Endometrium (tissue), 2 donors: ENCODE measurements at regions not wholly inside any gene's neighbourhood (a gene's known extent, or its start where the extent isn't known, plus 50 kb on each side); places are given as distances from the start of the nearest gene placed in this dataset.
"Not testable (repeated sequence)": the region's sequence is repeated elsewhere in the genome, so short reads cannot be mapped to it uniquely, and the experiment has no call there.

Experiments used
- FAIRE-seq: peaks from 2 replicates; lab custom pipeline; 2012; peaks lifted over from hg19 to GRCh38; lab: Jason Lieb, UNC
- donor health status: control.
- donor health status: control.

- no peak for FAIRE-seq
Measured at GRCh38 chr5:12876541-12877298, 972.5 kb upstream of the CTNND2 start.

DNA sequence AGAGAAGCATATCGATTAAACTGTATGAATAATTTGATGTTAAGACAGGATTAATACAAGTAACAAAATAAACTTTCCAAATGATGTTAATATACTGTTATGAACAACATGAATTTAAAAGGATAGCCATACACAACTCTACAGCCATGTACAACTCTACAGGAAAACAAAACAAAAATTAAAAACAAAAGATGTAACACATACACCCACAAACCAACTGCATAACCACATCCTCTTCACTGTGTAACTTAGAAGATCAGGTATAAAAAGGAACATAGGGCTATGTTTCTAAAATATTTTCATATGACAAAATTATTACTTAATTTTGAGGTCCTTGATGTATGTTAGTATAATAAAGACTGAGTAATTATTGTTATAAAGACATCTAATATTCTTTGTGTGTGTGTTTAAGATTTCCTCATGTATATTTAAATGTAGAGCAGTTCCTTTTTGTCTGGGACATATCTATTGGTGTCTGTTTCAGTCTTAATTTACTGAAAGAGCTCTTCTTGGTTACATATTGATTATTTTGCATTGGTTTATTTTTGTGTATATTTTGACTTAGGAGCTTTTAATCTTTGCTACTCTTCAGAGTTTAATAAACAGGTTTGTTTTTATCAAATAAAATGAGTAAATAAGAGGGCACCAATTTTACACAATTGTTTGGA is 966.8 kb upstream of the CTNND2 start:
- FAIRE-seq, result no peak

- no peak for FAIRE-seq
Measured at GRCh38 chr5:12865529-12865928, 961.3 kb upstream of the CTNND2 start.

DNA sequence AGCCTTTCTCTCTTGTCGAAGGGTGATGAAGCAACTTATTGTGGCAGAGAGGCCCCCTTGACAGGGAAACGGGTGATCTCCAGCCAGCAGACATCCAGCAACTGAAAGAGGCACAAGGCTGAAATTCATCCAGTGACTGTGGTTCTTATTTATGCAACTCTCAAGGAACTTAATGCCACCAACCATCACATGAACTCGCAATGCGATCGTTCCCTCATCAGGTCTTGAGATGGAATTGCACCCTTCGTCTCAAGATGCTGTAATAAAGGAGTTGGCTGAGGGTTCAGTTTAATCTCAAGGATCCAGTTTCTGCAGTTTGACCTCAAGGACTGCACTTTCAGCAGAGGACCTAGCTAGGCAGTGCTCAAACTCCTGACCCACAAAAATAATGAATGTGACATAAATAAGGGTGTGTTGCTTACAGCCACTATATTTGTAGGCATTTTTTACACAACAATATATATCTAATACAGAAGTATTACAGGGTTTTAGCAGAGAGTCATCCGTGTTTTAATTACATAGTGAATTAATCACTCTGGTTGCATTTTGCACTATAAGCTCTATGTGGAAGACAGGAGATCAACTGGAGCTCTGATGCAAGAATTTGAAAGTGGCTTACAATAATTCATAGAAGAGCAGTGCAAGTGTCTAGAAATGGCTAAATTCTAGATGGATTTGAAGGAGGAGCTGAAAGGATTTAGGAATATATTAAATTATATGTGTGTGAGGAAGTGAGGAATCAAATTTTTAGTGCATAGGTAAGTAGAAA is 957.8 kb upstream of the CTNND2 start:
- no peak for FAIRE-seq

- FAIRE-seq, result not testable (repeated sequence)
Measured at GRCh38 chr5:12856105-12856504, 951.9 kb upstream of the CTNND2 start.

- FAIRE-seq, result no peak
Measured at GRCh38 chr5:12854386-12854785, 950.1 kb upstream of the CTNND2 start.

DNA sequence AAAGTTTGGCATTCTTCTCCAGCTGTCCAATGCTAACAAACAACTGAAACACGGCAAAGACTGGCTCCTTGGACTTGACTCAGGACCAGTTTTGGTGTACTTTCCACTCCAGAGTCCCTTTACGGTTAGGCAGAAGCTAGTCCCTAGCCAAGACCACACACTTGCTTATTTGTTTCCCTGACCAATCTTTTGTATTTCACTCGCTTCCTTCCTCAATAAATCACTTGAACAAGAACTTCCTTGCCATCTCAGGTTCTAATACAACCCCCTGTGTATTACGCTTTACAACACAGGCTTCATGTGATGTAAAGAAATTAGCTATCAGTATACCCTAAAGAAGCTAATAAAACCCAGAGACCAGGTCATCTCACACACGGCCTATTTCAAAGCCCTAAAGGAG is 947.5 kb upstream of the CTNND2 start:
- no peak for FAIRE-seq

DNA sequence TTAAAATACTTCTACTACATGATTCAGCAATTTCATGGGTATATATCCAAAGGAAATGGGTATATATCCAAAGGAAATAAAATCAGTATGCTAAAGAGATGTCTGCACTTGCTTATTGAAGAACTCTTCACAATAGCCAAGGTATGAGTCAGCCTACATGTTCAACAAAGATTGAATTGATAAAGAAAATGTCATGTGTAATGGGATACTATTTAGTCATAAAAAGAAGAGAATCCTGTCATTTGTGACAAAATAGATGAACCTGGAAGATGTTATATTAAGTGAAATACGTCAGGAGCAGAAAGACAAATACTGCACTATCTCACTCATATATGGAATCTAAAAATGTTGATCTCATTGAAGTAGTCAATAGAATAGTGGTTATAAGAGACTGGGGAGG is 944.5 kb upstream of the CTNND2 start:
- no peak for FAIRE-seq

GRCh38 chr5:12845549-12846159 is 941.4 kb upstream of the CTNND2 start:
- no peak for FAIRE-seq

DNA sequence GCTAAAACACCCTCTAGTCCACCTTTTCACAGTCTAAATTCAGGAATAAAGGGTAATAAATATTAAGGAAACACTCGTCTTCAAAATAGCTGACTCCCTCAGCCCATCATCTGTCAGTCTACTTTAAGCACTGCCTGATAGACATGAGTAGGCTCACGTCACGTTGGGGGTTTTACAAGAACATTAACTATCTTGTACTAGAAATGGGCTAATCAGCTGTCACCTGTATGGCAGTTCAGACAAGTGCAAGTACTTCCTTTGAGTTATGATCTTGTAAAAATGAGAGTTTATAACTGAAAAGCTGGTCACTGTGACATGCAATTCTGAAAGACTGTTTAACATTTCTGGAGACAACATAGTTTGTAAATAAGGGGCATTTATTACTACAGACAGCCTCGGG is 936.7 kb upstream of the CTNND2 start:
- FAIRE-seq, result no peak

GRCh38 chr5:12837592-12837991 is 933.3 kb upstream of the CTNND2 start:
- no peak for FAIRE-seq

- FAIRE-seq, result no peak
Measured at GRCh38 chr5:12825163-12825562, 920.9 kb upstream of the CTNND2 start.

GRCh38 chr5:12805165-12805698 is 901.0 kb upstream of the CTNND2 start:
- no peak for FAIRE-seq

DNA sequence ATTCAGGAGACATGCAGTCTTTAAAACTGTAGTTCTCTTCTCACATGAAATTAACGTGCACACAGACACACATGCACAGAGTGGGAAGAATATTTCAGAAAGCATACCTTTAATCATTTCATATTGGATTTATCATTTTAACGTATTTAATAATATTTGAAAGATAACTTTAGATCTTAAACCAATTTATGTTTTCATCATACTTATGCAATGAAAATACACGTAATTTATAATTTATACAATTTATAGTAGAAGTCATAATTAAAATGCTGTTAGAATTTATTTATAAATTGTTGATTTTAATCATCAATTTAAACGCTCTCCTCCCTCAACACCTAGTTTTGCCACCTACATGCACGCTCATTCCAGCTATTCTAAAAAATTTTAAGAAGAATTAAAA is 894.9 kb upstream of the CTNND2 start:
- no peak for FAIRE-seq

- FAIRE-seq, result no peak
Measured at GRCh38 chr5:12795333-12795663, 891.1 kb upstream of the CTNND2 start.

DNA sequence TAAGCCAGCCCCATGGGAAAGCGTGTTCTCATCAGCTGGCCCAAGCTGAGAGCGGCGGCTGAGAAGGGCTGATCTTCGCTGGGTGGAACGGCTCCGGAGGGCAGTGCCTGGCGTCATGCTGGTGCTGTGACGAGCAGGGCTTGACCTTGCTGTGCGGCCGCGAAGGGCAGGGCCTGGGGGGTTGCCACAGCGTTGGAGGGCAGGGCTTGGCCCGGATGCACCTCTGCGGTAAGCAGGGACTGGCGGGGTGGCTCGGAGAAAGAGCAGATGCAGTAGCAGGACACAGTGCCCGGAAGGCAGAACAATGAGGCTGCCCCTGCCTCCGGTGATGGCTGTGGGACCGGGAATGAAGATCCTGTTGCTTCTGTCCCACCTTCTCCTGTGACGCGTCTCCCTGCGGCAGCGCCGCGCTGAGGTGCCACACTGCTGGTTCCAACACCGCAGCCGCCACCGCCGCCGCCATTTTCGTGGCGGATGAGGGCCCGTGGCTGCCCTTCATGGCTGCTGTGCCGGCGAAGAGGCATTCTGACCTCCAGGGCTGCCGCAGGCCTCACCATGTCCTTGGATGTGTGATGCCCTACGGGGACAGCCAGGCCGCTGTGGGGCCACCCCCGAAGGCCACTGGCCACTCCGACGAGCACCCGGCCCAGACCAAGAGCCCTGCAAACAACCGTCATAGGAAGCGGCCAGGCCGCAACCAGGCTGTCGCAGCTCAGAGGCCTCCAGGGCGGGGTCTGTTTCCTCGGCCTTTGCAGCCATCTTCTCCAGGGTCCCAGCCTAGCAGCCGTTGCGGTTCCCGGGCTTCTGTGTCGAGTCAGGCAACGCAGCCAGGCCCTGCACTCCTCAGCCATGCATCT is 890.5 kb upstream of the CTNND2 start:
- FAIRE-seq, result no peak

DNA sequence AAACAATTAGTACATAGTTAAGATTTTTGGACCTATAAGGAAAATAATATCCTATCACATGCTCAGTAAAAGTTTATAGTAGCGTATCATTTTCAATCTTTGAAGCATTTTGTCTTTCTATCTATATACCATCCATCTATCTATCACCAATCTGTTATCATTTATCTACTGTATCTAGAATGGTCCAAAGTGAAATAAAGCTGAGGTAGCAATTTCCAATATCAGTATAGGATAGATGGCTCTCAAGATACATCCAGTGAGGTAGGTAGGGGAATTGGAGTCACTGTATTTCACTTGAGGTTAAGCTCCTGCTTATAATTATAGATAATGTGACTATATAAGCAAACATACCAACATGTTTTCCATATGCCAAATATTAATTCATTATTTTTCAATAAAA is 889.1 kb upstream of the CTNND2 start:
- FAIRE-seq, result no peak

- FAIRE-seq, result no peak
Measured at GRCh38 chr5:12780536-12780935, 876.3 kb upstream of the CTNND2 start.

DNA sequence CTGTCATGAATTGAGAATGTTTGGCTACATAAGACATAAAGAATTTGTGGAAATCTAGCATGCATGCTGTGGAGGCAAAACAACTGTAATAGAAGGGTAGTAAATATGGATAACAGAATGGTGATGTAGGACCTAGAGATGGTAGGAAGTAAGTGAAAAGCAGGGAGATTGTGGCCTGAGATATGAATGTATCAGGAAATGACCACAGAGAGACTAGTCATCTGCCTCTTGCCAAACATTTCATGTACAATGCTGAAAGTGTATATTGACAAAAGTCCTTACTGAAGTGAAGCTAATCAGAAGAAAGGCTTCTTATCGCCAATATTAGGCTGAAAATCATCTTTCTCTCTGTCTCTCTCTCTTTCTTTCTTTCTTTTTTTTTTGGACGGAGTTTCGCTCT is 873.1 kb upstream of the CTNND2 start:
- FAIRE-seq, result no peak

DNA sequence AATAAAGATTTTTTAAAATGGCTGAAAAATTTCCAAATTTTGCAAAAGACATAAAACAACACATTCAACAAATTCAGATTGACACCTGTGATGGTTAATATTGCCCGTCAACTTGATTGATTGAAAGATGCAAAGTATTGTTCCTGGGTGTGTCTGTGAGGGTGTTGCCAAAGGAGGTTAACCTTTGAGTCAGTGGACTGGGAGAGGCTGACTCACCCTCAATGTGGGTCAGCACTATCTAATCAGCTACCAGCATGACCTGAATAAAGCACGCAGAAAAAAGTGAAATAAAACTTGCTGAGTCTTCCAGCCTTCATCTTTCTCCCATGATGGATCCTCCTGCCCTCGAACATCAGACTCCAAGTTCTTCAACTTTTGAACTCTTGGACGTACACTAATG is 868.0 kb upstream of the CTNND2 start:
- FAIRE-seq, result no peak

GRCh38 chr5:12759377-12759776 is 855.1 kb upstream of the CTNND2 start:
- no peak for FAIRE-seq

DNA sequence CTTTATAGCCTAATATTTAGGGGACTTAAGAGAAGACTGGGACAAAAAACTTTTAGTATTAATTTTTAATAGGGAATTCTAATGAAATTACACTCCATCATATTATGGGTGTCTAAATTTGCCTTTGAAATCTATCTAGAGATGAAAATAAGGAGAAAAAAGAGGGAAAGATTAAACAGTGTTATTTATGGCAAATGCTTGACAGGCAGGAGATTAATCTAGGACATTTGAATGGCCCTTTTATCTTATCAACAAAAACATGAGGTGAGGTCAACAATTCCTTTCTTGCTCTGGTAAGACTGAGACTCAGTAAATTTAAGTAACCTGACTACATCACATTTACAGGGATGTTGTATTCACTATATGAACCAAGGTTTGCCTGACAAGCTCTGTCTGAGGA is 852.8 kb upstream of the CTNND2 start:
- FAIRE-seq, result no peak
